Tongue (tissue), 1 donor: ENCODE measurements at regions not wholly inside any gene's neighbourhood (a gene's known extent, or its start where the extent isn't known, plus 50 kb on each side); places are given as distances from the start of the nearest gene placed in this dataset.
"Not testable (repeated sequence)": the region's sequence is repeated elsewhere in the genome, so short reads cannot be mapped to it uniquely, and the experiment has no call there.

Experiments used
- DNase-seq: peaks from one replicate; pipeline ENCODE4 v3.0.0-alpha.2; 2015

DNA sequence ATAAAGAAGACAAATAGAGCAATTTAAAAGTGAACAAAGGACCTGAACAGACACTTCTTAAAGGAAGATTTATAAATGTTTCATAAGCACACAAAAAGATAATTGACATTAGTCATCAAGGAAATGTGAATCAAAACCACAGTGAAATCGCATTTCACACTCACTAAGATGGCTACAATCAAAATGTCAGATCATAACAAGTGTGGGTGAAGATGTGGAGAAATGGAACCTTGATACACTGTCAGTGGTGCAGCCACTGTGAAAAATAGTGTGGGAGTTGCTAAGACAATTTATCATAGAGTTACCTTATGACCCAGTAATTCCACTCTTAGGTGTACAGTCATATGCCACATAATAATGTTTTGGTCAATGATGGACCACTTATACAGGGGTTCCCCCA lies 54.5 kb upstream of the HTR4 start:
- no peak for DNase-seq

DNA sequence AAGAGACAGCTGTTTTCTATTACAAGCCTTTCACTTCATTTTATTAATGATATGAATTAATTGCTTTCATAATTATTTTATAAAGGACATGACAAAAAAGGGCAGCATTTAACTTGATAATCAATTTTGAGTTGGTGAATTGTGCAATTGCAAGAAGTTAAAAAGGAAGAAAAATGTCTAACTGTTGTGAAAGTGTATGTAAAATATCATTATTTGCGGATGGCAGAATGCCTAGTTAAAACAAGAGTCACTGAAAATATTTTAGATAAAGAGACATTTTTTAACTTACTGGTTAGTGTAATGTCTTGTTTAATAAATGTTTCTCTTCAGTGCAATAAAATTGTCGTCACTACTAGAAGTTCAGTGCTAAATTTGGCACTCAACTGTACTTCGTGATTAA lies 57.6 kb upstream of the HTR4 start:
- no peak for DNase-seq

DNA sequence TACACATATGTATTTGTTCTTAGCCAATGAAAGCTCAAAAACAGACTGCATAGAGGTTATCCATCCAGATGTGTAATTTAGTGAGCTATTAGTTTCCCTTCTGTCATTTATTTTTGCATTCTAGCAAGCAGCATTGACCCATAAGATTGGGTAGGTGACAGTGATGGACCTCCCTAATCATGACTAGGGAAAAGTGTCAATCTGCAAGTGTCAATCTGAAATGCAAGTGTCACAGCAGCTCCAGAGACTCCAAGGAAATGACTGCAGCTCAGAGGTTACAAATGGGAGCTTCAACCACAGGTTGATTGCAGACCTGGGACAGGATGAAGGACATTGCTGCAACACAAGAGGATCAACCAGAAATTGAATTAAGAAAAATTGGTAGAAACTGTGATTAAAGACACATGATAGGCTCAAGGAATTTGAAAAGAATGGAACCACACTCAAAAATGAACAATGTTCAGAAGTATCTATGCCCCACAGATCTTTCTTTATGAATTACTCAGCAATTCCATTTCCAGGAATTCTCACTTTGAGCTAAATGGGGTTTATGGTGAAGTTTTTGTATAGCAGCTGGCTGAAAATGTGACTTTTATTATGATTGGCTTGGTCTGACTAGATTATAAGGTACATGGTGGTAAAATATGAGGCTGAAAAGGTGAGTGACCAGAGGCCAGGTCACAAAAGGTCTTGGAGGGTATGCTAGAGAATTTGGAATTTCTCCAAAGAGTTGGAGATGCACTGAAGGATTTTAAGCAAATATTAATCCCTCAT lies 59.6 kb upstream of the HTR4 start:
- DNase-seq: no peak

DNA sequence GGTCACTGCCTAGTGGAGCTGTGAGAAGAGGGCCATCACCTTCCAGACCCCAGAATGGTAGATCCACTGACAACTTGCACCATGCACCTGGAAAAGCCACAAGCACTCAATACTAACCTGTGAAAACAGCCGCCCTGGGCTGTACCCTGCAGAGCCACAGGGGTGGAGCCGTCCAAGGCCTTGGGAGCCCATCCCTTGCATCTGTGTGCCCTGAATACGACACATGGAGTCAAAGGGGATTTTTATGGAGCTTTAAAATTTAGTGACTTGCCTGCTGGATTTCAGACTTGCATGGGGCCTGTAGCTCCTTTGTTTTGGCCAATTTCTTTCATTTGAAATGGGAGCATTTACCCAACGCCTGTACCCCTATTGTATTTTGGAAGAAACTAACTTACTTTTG lies 62.4 kb upstream of the HTR4 start:
- DNase-seq: no peak

DNA sequence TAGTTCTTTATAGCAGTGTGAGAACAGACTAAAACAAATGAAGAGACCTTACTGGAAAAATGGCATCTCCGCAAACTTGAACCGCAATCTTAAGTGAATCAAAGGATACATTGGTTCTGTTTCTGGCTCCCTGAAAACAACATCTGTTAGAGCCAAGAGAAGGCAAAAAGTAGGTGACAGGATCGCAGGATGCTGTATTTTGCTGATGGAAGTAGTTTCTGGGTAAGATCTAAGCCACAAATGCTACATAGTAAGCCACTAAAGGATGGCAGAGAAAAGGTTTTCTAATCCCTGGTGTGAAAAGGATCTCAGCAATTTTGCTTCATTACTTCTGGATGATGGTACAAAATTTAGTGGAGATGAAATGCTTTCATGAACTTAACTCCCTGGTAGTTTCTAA lies 63.3 kb upstream of the HTR4 start:
- DNase-seq: no peak

DNA sequence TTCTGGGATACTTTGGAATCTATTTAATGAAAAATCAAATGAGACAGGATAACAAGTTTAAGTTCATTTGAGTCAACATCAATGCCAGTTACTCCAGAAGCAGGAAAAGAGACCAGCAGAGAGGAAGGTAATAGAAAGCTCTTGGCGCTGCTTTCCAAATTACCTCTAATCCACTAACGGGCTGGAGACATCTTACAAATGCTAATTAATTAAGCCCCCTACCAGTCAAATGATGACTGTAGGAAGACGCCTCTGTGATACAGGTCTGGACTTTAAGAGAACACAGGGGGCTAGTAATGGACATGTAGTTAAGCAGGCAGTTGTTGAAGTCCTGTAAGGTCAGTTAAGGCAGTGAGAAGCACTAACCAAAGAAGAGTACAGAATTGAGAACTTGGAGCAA lies 65.3 kb upstream of the HTR4 start:
- no peak for DNase-seq

DNA sequence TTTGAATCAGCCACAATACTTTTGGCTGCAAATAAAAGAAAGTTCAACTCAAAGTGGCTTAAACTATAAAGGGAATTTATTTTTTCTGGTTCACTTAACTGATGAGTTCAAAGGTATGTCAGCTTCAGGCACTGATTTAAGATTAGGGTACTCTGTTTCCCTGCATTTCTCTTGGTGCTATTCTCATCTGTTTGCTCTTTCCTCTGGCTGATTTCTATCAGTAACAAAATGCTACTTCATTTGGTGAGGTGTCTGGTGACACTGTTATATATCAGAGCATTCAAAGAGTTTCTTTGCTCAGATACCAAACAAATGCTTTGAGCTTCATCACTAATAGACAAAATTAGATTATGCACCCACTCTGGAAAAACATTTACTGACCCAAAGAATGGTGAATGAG lies 65.9 kb upstream of the HTR4 start:
- DNase-seq: no peak

DNA sequence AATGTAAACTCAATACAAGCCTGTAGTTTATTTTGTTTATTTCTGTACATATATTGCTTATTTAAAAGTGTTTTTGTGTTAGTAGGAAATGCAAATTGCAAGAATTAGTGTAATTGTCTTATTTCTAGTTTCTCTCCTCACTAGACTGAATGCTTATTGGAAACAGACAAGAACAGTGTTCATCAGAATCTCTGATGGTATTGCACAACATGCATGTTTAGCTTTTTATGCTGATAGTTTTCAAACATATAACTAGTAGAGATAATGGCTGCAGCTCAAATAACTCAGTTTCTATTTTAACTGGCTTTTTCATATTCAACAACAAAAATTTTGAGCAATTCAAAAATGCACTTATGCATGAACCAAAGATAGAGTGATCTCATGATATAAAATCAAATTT lies 68.8 kb upstream of the HTR4 start:
- DNase-seq: no peak

DNA sequence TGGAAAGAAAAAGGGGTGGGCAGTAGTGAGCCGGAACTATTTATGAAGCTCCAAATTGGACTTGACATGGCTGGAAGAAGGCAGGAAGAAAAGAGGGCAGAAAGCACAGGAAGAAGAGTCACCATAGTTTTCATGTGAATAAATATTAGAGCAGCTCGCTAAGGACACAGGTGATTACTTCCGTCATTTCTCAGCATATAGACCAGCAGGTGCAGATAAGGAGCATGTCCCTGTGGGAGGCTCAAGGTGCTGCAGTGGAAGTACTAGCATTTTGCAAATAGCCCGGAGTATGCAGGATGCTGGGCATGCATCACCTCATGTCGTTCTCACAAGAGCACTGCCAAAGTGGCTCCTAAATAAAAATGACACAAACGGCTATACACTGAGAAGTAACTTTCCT lies 71.3 kb upstream of the HTR4 start:
- DNase-seq: no peak

DNA sequence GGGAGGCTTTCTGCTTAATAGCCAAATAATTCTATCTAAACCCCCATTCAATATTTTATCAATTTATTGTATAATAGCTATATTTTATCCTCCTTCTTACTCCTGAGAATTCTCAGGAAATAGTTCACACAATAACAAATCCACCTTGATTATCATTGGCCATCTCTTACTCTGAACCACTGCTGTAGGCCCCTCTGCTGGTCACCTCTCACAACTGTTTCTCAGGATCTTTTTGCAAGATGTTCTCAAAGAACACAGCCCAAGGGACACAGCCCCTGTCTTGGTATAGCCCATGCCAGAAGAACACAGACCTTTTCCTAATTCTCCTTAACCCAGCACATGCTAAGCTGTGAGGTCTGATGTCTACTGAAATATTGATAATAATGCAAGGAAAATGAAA lies 74.9 kb upstream of the HTR4 start:
- no peak for DNase-seq

DNA sequence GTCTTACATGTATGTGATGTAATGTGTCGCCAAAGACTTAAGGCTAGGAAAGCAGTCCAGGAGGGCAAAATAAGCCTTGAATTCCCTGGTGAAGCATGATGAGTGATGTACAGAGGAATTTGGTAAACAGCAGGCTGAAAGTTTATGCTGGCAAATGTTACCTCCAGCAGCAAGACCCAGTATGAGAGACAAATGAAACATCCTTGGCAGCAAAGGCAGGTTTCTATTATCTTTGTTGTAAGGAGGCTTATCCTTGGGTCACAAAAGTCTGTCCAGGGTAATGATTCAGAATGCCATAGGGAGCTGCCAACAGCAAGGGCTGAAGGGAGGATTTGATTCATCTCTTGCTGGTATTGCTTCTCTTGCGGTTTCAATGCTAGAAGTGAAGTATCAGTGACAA lies 75.9 kb upstream of the HTR4 start:
- no peak for DNase-seq

DNA sequence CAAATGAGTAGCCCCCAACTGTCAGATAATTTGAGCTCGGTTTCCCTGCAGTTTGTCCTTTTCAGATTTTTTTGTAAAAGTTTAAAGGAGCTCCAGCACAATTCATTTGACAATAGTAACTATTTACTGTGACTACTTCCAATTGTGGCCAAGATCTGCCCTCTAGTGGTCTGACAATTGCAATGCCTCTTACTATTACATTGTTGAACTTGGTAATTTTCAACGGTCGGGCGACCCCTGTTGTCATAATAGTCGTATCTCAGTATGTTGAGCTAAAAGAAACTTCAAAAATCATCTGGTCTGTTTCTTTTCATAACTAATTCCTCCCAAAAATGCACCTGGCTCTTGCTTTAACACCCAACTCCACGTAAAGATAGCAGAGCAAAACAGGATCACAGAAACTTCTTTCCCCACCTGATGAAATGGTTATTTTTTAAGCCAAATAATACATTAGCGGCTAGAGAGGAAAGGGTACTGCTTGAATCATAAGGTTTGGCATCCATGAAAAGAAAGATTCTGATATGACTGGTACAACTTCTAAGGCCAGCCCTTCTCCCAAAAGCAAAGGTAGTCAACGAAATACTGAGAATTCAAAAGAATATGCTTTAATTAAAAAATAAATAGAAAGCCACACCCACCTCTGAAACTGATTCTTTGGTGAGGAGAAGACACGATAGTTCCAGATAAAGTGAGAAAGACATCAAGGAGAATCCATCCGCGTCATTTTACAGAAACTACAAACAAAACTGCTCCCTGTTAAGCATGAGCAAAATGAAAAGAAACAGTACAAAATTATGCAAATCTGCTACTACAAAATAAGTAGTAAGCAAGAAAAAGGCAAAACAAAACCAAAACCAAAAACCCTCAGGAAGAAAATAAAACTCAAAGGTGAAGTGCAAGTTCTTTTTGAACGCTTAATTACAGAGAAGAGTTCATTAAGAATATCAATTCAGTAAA lies 76.9 kb upstream of the HTR4 start:
- peak; percentile 94 for DNase-seq

DNA sequence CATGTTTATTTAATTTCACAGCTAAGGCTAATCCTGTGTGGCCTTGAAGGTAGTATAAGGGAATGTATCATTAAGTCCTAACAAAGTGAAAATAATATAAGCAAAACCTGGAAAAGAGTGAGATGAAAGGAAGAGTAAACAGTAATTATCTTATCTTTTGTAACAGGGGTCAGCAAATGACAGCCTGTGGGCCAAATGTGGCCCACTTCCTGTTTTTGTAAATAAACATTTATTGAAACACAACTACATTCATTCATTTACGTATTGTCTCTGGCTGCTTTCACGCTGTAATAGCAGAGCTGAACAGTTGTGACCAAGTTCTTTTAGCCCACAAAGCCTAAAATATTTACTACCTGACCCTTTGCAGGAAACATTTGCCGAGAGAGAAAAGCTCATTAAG lies 78.4 kb upstream of the HTR4 start:
- no peak for DNase-seq

DNA sequence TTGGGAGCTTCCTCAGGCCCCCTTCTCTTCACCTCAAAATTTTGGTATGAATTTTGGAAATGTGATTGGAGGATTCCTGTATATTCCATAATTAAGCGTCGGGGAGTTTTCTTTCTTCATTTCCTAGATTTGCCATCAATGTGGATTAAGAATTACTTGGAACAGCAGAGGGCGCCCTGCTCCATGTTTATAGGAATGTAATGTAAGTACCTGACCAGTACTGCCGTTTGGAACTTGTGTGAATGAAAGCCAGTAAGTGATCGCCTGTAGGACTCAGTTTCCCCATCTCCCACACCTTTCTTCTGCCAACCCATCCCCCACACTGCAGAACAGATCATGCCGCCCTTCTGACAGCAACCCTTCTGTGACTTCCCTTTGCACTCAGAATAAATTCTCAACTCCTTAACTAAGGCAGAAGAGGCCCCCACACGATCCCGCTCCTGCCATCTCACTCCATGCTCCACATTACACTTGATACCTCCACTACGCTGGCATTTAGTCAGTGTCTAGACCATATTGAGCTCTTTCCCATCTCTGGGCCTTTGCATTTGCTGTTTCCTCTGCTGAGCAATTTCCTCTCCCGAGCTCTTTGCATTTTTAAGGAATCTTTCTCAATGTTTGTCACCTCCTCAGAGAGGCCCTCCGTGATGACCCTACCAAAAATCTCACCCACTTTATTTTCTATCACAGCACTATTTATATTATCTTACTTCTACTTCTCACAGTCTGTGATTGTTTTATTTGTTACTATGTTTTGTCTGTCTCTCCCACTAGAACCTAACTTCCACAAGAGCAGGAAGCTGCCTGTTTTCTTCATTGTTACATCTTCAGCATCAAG lies 79.5 kb upstream of the HTR4 start:
- DNase-seq: peak; percentile 91

DNA sequence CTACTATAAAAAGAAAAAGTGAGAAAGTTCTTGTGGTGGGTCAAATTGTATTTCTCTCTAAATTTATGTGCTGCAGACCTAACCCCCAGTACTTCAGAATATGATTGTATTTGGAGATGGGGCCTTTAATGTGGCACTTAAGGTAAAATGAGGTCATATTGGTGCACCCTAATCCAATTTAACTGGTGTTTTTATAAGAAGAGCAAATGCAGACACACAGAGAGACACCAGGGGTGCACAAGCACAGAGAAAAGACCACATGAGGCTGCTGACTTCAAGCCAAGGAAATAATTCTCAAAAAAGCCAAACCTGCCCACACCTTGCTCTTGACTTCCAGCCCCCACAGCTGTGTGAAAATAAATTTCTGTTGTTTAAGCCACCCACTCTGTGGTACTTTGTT lies 80.2 kb upstream of the HTR4 start:
- DNase-seq: no peak

DNA sequence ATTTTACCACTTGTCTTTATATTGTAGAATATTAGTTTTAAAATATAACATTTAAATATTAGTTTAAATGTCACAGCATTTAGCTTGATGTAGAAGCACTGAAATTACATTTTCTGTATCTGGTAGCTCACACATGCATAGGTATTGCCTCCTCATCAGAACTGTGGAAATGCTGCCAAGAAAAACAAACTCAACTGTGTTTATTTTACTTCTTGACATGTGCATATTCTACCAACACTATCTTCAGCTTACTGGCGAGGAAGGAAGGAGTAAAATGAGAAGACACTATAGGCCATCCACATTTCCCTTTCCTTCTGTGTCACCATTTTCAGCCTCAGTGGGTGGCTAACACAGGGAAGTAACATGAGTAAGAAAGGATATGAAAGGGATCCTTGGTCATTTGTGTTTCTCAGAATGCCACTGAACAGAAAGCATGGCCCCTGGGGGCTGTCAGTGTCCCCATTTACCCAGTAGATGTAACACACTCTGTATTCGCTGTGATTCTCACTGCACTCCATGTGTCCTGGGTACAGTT lies 81.0 kb upstream of the HTR4 start:
- DNase-seq: no peak

DNA sequence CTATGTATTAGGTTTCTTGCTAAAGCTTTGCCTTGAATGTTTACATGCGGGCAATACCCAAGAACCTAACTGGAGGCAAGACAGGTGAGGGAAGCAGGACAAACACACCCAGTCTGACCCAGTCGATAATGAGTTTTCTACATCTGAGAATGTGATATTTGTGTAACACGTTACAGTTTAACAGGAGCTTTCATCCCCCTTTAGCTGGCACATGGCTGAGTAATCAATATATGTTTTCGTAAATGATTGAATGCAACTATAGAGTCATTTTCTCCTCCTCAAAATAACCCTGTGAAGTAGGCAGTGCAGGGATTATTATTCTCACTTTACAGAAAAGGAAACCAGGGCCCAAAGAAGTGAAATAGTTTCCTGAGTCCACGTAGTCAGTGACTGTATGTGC lies 84.7 kb upstream of the HTR4 start:
- DNase-seq: no peak

DNA sequence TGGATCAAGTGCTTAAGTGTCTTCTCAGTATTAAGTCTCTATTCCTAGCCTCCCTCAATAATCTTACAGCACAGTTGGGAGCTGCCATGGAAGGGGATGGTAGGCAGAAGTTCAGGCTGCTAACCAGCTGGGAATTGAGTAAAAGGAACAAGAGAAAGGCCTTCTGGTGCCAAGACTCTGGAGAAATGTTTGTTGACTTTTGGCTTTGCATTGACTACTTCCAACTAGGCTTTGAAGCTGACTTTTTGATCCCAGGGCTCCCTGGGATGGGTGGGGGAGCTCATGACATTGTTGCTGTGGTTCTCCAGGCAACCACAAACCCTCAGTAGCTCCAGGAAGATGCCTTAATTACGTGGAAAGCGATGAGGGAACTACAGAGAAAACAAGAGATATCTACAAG lies 85.2 kb upstream of the HTR4 start:
- no peak for DNase-seq

DNA sequence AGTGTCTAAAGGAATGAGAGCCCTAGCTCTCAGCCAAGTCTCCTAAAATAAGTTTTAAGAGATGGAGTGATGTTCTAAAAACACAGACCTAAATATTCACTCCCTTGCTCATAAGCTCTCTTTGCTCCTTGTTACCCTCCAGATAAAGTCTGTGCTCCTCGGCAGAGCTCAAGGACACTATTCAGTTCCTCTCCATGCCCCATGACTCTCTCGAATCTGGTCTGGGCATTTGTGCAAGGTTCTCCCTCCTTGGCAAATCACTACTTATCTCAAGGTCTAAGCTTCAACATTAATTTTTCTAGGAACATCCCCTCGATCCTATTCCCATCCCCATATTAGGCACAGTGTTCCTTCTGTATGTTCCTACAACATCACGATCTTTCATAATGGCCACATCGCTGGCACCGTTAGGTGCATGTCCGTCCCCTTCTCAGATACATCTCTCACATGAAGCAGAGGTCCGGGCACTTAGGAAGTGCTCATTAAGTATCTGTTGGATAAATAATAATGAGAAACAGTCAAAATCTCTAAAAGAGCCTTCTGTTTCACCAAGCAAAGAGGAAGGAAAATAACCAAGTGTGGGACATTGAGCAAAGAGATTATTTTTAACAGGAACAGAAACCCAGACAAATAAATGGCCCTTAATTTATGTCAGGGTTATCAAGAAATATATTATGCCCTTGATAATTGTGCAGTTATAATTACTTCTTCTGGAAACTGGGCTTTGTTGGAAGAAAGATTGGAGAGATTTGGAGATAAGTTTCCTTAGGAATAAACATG lies 85.9 kb upstream of the HTR4 start:
- DNase-seq: no peak

DNA sequence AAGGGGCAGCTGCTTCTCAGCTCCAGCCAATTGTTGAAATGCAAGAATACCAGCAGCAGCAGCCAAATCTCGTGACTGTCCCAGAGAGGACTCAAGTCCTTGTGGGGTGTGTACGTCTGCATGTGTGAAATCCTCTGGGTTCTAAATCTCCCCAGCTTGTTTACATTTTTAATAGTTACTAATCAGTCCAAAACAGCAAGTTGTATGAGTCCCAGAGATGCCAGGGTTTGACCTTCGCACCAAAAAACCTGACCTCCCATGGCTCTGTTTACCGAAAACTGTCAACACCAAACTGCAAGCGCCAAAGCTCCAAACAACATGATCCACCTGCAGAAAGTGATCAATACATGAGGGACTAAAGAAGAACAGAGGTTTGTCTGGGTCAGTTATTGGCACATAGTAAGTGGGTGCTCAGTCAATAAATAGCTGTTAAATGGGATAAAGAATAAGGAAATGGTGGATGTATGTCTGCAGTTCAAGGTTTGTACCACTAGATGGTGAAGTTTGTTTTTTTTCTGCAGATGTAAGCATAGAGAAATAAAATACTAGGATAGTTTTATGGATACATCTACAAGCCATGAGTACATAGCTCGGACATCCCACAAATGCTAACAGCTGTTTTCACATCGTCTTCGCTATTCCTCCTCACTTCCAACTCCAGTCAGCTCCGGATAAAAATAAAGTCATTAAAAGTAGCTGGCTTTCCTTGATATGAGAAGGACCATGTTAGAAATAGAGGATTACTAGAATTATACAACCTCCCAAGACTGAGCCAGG lies 85.3 kb upstream of the ADRB2 start:
- DNase-seq: peak; percentile 73

DNA sequence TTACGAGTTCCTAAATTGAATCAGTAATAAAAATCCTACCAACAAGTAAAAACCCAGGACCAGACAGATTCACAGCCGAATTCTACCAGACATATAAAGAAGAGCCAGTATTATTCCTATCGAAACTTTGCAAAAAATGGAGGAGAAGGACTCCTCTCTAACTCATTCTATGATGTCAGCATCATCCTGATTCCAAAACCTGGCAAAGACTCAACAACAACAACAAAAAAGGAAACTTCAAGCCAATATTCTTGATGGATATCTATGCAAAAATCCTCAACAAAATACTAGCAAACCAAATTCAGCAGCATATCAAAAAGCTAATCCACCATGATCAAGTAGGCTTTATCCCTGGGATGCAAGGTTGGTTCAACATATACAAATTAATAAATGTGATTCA lies 84.6 kb upstream of the ADRB2 start:
- DNase-seq: not testable (repeated sequence)
